ENCODE measurements at regions not wholly inside any gene's neighbourhood (a gene's known extent, or its start where the extent isn't known, plus 50 kb on each side); places are given as distances from the start of the nearest gene placed in this dataset.
"Not testable (repeated sequence)": the region's sequence is repeated elsewhere in the genome, so short reads cannot be mapped to it uniquely, and the experiment has no call there.

DNA sequence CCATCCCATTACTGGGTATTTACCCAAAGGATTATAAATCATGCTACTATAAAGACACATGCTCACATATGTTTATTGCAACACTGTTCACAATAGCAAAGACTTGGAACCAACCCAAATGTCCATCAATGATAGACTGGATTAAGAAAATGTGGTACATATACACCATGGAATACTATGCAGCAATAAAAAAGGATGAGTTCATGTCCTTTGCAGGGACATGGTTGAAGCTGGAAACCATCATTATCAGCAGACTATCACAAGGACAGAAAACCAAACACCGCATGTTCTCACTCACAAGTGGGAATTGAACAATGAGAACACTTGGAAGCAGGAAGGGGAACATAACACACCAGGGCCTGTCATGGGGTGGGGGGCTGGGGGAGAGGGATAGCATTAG lies 249.6 kb upstream of the RASGRP1 start:
- not testable (repeated sequence) for DNase-seq (ENCODE audit: low read depth in 2 of 2)

DNA sequence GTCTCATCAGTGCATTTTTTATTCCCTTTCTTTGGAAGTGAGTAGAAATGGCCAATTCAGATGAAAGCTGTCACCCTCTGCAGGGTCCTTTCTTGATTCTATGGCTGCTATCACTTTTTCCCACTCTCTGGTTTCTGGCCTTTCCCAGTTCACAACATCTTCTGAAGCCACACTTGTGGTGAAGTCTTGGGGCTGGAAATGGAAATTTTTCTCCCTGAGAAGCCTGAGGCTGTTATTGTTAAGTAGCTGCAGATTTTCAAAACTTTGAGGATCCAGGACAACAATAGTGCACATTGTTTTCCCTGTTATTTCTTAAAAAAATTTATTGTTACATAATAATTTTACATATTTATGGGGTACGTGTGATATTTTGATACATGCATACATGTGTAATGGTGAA lies 250.3 kb upstream of the RASGRP1 start:
- no peak for DNase-seq (ENCODE audit: low read depth in 2 of 2)

DNA sequence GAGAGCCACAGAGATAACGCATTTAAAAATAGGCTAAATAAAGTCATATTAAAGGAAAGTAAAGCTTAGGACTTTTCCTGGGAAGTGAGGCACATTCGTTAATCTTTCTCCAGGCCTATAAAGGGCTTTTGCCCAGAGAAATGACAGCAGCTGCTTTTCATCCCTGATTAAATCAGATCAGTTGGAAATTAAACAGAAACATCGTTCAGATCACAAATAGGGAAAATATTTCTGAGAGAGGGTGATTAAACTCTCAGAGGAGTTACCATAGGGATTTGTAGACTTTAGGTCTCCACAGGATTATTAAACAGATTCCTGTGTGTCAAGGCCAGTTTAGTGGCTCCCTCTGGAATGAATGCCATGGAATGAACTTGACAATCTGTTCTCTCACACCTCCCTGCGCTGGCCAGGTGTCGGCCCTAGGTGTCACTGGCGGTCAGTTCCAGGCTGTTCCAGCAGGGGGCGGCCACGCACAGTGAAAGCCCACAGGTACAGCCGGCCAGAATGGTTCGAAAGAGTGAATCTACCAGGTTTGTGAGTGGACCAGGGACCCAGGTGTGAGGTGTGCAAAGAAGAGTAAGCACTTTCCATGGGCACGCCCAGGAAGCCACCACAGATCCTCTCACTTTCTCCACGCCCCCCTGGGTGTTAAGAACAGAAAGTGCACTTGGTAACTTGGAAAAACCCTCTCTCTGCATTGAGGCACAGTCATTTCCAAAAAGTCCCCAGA lies 253.0 kb upstream of the RASGRP1 start:
- DNase-seq (ENCODE audit: low read depth in 2 of 2) = peak; percentile 70 to 71

DNA sequence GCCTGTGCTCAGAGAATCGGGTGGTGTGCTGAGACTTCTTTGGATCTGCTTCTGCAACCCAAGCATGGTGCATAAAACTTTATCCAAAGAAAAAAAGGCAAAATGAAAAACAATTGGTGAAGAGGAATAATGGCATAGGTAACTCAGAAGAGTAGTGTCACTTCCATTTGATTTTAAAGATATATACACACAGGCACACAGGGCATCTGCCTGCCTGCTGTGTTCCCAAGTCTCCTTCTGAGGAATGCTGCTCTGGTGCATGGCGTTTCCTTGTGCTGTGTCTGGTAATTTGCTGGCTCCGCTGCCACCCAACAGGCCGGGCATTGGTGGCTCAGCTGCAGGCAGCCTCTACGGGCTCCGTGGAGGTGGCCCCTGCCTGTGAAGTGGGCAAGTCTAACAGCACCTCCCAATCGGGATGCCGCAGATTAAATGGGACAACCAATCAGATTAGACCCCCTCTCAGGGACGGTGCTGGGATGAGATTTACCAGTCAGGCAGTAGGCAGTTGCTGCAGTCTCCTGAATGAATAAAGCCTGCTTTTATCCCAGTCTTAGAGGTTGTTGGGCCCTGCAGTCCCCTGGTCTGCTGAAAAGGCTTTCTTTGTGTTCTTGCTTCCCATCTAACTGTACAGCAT lies 253.7 kb upstream of the RASGRP1 start:
- no peak for DNase-seq (ENCODE audit: low read depth in 2 of 2)

DNA sequence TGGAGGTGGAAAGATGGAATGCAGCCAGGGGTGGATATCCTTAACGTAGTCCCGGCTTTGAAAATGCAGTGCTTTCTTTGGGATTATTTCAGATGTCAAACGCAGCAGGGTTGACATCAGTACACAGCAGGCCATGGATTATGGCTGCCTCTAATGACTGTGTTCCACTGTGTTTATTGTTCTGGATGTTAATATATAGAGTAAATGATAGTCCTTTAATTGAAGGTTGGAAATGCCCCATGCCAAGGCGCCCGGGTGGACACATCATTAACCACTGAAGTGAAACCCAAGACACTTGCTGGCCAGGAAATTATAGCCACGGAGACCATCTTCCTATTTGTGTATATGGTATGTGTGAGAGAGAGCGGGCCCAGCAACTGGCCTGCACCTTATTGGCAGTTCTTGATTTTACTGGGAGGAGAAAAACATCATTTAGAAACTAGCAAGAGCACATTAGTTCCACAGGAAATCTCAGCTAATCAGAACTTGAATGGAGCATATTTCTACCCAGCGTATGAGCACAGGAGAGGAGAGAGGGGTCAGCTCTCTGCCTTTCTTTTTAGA lies 254.9 kb upstream of the RASGRP1 start:
- DNase-seq (ENCODE audit: low read depth in 2 of 2) = no peak

DNA sequence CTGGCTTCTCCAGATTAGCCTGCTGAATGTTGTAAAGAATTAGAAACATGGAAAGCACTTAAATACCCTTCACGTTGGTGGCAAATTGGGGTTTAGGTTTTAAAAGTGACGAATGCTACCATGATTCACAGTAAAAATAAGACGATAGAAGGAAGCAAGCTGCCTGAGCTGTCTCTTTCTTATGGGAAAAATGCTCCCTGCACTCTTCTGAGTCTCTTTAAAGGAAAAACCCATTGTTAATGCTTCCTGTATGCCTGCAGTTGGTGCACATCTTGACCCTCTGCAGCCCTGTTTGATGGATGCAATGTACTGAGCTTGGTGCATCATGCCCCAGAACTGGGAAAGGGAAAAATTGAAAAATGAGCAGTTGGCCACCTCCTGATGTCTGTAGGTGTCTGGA lies 258.6 kb upstream of the RASGRP1 start:
- no peak for DNase-seq (ENCODE audit: low read depth in 2 of 2)

DNA sequence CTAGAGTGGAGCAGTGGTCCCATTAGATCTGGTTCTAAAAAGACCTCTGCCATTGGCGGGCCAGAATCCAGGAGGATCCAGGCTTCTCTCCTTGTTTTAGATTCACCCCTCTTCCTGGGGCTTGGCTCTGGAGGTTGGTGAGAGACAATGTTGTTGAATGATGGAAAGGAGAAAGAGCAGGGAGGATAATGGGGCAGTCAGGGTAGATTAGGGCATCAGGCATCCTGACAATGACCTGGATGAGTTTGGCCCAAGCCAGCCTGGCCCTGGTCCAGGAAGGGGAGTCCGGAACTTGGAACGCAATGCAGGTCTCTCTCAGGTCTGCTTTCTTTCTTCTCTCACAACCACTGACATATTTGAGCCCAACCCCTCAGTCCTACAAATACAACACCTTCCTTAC lies 260.1 kb upstream of the RASGRP1 start:
- no peak for DNase-seq (ENCODE audit: low read depth in 2 of 2)

DNA sequence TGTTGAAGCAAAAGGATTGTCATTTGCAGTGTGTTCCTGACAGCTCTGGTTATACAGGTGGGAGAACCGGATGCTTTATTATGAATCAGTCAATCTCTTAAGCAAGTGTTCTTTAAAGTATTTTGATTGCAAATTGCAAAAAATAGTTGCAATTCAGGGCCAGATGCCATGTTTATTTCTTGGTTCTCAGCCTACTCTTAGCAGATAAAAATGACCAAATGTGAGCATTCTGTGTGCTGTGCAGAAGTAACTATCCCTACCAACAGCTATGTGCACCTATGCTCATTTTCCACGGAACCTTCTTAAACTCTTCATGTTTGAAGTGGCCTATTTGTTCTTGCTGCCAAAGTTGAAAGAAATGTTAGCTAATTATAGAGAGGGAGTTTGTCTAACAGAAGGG lies 262.3 kb upstream of the RASGRP1 start:
- no peak for DNase-seq (ENCODE audit: low read depth in 2 of 2)

DNA sequence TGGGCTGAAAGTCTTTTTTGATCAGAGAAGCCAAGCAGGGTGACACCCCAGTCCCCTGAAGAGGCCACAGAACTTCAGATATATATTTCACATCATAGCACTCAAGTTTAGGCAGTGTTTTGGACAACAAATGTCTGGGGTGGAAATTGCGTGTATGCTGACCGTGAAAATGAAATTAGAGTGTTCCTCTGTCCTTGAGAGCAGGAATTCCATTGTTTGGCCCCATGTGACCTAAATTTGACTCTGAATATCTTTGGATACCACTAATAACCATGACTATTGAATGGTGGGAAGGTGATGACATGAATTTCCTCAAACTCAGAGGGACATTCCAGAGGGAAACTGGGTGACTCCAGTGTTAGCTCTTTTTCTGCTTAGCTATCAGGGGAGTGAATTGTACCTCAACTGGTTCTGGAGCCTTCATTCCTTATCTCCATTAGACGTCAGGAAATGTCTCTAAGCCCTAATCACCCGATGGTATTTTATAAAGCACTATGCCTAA lies 263.5 kb upstream of the RASGRP1 start:
- peak in 1 of 2 experiments; percentile 41 for DNase-seq (ENCODE audit: low read depth in 2 of 2)

DNA sequence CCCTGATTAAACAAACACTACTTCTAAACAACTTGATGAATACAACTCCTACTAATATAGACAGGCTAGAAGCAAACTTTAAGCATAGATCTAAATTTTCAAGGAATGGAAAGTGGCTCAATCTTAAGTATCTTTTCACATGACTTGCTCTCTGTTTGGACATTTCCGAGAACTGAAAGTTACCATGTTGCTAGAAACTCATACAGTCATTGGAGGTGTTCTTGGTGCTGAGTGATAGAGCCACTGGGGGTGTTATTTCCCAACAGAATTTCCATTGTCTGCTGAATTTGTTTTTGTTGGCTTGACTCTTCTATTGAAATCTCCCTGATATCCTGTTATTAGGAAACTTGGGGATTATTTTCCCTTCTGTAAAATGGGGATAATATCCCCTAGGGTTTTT lies 264.5 kb upstream of the RASGRP1 start:
- DNase-seq (ENCODE audit: low read depth in 2 of 2) = no peak

DNA sequence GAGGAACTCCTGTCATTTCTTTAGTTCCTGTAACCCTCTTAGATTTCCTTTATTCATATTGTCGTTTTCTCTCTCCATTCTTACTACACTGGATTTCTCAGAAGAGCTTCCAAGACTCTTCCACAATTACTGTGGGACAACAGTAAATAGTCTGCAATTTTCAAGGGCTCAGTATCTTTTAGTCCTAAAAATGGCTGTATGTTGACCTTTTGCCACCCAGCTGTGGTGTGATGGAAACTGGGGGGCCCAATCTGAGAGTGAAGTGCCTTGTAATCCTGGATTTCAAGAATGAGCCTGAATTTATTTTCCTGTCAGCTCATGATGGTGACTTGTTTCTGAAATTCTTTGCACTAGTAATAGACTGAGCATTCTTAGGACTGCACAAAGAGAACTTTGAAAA lies 277.6 kb upstream of the RASGRP1 start:
- DNase-seq (ENCODE audit: low read depth in 2 of 2) = no peak

DNA sequence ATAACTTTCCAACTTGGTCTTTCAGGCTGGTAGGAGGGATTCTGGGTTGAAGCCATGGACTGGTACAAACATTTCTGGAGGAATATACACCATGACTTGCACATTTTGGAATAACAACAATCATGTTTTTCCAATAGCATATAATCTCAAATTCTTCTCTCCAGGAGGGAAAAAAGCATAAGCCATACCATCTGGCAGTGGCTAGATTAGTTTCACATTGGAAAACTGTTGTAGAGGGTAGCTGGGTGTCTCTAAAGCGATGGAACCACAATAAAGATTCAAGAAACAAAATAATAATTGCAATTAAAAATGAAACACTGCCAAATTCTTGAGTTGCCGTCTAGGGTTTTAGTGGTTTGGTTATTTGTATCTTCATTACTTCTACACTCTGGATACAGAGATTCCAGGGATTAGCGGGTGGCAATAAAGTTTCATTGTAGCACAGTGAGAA lies 278.5 kb upstream of the RASGRP1 start:
- DNase-seq (ENCODE audit: low read depth in 2 of 2) = peak; percentile 85 to 87

DNA sequence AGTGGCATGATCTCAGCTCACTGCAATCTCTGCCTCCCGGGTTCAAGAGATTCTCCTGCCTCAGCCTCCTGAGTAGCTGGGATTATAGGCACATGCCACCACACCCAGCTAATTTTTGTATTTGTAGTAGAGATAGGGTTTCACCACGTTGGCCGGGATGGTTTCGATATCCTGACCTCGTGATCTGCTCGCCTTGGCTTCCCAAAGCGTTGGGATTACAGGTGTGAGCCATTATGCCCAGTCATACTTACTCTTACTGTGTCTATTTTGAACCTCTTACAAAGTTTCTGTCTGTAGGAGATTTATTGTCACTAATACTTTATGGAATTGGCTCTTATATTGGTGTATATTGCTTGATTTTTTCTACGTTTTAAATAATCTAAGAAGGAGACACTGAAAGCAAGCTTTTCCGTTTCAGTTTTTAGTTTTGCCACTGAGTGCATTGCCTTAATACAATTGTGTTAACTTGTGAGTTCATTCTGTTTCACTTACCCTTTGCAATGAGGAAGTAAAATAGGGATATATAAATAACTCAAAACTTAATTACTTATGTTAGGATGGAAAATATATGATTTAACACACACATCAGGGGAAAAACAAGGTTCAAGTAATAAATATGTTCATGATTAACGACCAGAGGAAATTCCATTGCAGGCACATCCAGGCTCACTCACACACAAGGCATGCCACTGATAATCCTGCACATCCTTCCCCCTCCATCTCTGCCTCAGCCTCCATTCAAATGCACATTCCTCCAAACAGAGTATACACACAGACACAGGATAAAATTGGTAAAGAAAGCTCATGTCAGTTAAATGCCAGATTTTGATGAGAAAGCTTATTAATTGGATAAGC lies 279.3 kb upstream of the RASGRP1 start:
- peak; percentile 98 for DNase-seq (ENCODE audit: low read depth in 2 of 2)

DNA sequence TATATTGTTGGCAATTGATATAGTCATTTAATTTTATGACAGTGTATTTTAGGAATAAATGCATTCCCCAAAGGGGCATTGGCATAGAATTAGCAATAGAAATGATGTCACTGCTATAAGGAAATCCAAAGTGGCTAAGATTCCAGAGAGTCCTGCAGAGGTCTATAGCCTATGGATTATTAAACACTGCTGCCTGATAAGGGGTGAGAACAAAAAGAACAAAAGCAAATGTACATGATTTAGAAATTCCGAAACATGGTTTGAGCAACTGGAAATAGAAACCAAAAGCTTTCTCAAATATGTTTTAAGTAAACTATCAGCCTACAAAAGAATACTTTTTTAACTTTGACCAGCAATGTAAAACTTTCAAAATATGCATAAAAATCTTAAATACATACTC lies 280.1 kb upstream of the RASGRP1 start:
- peak; percentile 61 to 64 for DNase-seq (ENCODE audit: low read depth in 2 of 2)

DNA sequence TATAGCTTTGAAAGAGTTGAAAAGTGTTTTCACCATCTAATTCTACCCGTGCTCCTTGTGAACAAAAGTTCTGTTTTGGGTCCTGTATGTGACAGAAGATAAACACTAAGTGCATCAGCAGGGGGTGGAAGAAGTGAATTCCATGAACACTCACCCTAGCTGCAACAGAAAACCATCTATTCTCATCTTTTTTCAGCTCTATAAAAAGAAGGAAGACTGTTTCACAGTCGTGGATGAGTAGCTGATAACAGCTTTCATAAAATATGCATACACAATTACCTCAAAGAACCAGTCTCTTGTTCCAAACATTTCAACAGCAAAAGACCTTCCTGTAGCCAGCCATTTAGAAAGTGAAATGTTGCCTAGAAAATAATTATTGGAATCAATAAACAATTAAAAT lies 281.7 kb upstream of the RASGRP1 start:
- peak; percentile 35 to 36 for DNase-seq (ENCODE audit: low read depth in 2 of 2)

DNA sequence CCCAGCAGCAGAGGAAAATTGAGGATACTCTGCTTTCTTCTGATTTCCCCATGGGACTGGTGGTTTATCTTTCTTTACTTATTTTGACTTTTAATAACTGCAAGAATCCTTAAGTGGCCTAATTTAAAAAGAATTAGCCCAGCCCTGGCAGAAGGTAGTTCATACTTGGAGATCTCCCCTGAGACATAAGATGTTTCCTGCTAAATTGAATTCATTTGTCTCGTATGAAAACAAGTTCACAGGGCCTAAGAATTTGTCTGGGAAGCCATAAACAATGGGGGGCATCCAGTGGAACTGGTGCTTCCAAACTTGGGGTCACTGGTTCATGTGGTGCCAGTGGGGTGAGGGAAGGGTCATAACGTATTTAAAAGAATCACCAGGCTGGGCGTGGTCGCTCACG lies 283.1 kb upstream of the RASGRP1 start:
- DNase-seq (ENCODE audit: low read depth in 2 of 2) = no peak

DNA sequence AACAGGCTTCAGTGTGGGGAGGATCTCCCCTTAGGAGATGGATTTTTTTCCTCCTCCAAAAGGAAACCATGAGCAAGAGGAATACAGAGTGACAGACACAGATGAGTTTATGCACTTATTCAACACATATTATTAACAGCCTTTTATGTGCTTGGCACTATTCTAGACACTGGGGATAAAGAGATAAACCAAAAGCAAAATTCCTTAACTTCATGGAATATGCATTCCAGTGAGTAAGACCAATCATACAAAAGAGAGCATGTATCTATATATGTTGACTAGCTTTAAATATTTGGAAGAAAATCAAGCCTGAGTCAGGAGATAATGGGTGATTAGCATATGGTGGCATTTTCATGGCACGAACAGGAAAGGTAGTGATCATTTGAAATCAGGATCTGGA lies 284.4 kb upstream of the RASGRP1 start:
- peak; percentile 27 to 39 for DNase-seq (ENCODE audit: low read depth in 2 of 2)

DNA sequence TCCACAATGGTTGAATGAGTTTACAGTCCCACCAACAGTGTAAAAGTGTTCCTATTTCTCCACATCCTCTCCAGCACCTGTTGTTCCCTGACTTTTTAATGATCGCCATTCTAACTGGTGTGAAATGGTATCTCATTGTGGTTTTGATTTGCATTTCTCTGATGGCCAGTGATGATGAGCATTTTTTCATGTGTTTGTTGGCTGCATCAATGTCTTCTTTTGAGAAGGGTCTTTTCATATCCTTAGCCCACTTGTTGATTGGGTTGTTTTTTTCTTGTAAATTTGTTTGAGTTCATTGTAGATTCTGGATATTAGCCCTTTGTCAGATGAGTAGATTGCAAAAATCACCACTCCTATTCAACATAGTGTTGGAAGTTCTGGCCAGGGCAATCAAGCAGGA lies 287.6 kb upstream of the RASGRP1 start:
- not testable (repeated sequence) for DNase-seq (ENCODE audit: low read depth in 2 of 2)

DNA sequence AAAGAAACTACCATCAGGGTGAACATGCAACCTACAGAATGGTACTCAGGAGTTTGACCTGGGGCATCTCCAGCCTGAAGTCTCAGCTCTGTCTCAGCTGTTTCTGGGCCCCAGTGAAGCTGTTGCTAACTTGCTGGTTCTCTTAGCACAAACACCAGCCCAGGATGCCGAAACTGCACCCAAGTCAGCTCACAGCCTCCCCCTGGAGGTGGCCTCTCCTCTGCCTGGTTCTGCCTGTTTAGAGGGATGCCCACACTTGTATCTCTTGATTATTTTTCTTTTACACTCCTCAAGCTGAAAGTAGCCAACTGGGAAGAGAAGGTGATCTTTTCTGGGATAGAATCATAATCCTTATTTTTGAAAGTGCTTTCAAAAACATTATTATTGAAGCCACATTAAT lies 289.0 kb upstream of the RASGRP1 start:
- DNase-seq (ENCODE audit: low read depth in 2 of 2) = no peak

DNA sequence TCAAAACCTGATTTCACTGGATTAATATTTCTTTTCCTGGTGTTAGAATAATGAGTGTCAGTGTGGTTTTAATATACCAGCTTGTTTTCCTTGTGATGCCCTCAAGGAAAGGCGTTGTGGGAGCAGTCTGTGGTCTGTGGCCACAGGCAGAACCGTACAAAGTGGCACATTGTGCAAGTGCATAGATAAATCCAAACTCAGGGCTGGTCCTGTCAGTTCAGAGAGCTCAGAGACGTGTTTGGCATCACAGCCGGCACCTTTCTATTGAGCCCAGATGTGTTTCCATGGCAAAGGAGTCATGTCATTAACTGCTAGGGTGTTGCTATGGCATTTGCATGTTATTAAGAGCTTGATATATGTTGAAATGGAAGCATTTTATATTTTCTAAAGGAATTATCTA lies 289.9 kb upstream of the RASGRP1 start:
- DNase-seq (ENCODE audit: low read depth in 2 of 2) = peak; percentile 44 to 60

DNA sequence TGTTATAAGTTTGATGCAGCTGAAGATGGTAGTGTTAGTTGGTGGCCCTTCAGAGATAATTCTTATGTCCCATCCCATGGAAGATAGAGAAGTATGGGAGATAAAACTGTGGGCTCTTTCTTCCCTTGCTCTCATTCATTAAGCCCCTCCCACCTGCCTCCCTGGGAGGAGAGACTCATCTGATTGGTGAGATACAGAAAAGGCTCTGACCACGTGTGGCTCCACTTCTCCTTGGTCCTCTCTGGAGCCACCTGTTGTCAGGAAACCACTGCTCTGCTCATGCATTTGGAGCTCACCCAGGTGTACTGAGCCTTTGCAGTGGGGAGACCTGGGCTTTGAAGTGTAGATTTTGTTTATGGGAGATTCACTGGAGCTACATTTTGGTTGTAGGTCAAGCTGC lies 293.2 kb upstream of the RASGRP1 start:
- no peak for DNase-seq (ENCODE audit: low read depth in 2 of 2)

DNA sequence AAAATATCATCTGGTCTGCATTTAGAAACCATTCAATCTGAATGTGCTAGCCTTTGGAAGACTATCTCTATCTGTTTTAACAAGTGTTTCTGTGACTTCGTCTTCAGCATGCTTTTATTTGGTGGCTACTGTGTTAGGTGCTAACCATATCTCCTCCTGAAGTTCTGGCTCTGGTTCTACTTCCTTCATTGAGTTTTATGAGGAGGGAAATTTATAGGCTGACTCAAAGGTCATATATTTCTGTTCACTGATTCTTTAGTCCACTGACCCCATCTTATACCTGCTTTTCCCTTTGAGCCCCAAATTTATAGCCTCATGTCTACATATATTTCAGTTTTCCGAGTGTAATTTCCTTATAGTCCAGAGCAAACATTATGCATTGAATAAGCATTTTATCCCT lies 295.0 kb upstream of the RASGRP1 start:
- DNase-seq (ENCODE audit: low read depth in 2 of 2) = no peak

Measured in fibroblast of skin of left quadriceps (primary cell).